ENCODE measurements at regions not wholly inside any gene's neighbourhood (a gene's known extent, or its start where the extent isn't known, plus 50 kb on each side); places are given as distances from the start of the nearest gene placed in this dataset.

DNA sequence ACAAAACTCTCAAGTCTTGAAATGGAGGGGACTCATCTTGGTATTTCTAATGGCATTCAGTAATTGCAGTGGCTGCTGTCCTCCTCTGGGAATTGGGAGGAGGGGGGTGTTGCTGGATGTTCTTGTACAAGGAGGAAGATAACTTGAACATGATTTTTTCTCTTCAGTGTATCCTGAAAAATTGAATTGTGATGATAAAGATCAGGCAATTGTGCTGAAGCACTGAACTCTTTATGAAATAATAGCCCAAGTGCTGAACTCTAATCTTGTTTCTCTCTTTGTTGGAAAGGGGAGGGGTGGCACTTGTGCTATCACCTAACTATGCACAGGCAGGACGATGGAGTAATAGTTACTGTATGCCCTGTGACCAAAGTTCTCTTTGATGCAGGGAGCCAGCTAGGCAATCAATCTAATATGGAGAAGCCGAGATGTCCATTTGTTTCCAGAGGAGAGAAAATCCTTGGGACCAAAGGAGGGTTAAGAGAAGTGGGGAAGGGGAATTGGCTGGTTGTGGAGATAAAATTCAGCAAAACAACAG lies 68.1 kb upstream of the ATP2C1 start:
- TF ChIP-seq, protein P1, sequence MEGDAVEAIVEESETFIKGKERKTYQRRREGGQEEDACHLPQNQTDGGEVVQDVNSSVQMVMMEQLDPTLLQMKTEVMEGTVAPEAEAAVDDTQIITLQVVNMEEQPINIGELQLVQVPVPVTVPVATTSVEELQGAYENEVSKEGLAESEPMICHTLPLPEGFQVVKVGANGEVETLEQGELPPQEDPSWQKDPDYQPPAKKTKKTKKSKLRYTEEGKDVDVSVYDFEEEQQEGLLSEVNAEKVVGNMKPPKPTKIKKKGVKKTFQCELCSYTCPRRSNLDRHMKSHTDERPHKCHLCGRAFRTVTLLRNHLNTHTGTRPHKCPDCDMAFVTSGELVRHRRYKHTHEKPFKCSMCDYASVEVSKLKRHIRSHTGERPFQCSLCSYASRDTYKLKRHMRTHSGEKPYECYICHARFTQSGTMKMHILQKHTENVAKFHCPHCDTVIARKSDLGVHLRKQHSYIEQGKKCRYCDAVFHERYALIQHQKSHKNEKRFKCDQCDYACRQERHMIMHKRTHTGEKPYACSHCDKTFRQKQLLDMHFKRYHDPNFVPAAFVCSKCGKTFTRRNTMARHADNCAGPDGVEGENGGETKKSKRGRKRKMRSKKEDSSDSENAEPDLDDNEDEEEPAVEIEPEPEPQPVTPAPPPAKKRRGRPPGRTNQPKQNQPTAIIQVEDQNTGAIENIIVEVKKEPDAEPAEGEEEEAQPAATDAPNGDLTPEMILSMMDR (IDR thresholded peaks at IDR 0.05), result no peak
- TF ChIP-seq EZH2 (IDR thresholded peaks at IDR 0.05), result no peak
- no peak for TF ChIP-seq EZH2phosphoT487 (IDR thresholded peaks at IDR 0.05)

Measured in neural progenitor cell (in vitro differentiated cells).